ENCODE measurements at regions not wholly inside any gene's neighbourhood (a gene's known extent, or its start where the extent isn't known, plus 50 kb on each side); places are given as distances from the start of the nearest gene placed in this dataset.

- no peak for TF ChIP-seq MAFK (IDR thresholded peaks at IDR 0.05; ENCODE audit: low read depth, low read length)
- no peak for TF ChIP-seq FOS (IDR thresholded peaks at IDR 0.05; ENCODE audit: low read depth, low read length)
- TF ChIP-seq CTCF (conservative IDR thresholded peaks at IDR 0.05; ENCODE audit: low read depth, low read length) = no peak
- TF ChIP-seq NFE2L2 (IDR thresholded peaks at IDR 0.05; ENCODE audit: low read depth, low read length) = no peak
- no peak for TF ChIP-seq RFX5 (IDR thresholded peaks at IDR 0.05; ENCODE audit: low read depth, low read length)
- TF ChIP-seq, protein P1, sequence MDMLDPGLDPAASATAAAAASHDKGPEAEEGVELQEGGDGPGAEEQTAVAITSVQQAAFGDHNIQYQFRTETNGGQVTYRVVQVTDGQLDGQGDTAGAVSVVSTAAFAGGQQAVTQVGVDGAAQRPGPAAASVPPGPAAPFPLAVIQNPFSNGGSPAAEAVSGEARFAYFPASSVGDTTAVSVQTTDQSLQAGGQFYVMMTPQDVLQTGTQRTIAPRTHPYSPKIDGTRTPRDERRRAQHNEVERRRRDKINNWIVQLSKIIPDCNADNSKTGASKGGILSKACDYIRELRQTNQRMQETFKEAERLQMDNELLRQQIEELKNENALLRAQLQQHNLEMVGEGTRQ (IDR thresholded peaks at IDR 0.05; ENCODE audit: low read depth, low read length) = no peak
- TF ChIP-seq MXI1 (IDR thresholded peaks at IDR 0.05; ENCODE audit: borderline replicate concordance, low read depth, low read length) = no peak
- TF ChIP-seq CEBPB (IDR thresholded peaks at IDR 0.05; ENCODE audit: low read depth, low read length) = no peak
These were observed 52.3 kb upstream of the ITGA11 start for GRCh38 chr15:68484220-68484619.

Data from IMR-90 (cell line).